ENCODE measurements at regions not wholly inside any gene's neighbourhood (a gene's known extent, or its start where the extent isn't known, plus 50 kb on each side); places are given as distances from the start of the nearest gene placed in this dataset.
"Not testable (repeated sequence)": the region's sequence is repeated elsewhere in the genome, so short reads cannot be mapped to it uniquely, and the experiment has no call there.

GRCh38 chr5:36796155-36796554 is 80.4 kb upstream of the NIPBL start:
- Histone ChIP-seq H3K9me3 (ENCODE audit: control insufficient read depth, insufficient read depth, low read length) (no peaks in the 10 kb centered on the region), H3K27me3 (ENCODE audit: control insufficient read depth, low read length) (peaks cover 3% of the 10 kb centered on the region; the same call in 1 of the 2 replicates), H3F3A (ENCODE audit: control insufficient read depth, insufficient read depth) (no peaks in the 10 kb centered on the region), H4K20me1 (ENCODE audit: control insufficient read depth, insufficient read depth, low read depth, low read length) (no peaks in the 10 kb centered on the region), H3K27ac (ENCODE audit: low read depth, low read length) (no peak overlapping the region), H3K36me3 (ENCODE audit: control insufficient read depth, low read length) (no peaks in the 10 kb centered on the region), H3K4me1 (ENCODE audit: control insufficient read depth, low read length) (no peaks in the 10 kb centered on the region), H3K4me3 (ENCODE audit: low read length) (no peak overlapping the region), H3K4me2 (ENCODE audit: low read length) (no peak overlapping the region), H3K79me2 (ENCODE audit: control insufficient read depth, low read length) (no peaks in the 10 kb centered on the region), H3K9me2 (replicated peaks; ENCODE audit: control insufficient read depth, low read length) (no peaks in the 10 kb centered on the region)
- TF ChIP-seq EZH2phosphoT487 (IDR thresholded peaks at IDR 0.05; ENCODE audit: borderline replicate concordance, low read length) (no peak), CTCF (IDR thresholded peaks at IDR 0.05; ENCODE audit: low read depth, low read length, poor library complexity, severe bottlenecking) (no peak)

- no peak for TF ChIP-seq CTCF (IDR thresholded peaks at IDR 0.05; ENCODE audit: low read depth, low read length, poor library complexity, severe bottlenecking)
- TF ChIP-seq EZH2phosphoT487 (IDR thresholded peaks at IDR 0.05; ENCODE audit: borderline replicate concordance, low read length), result no peak
- Histone ChIP-seq H4K20me1 (ENCODE audit: control insufficient read depth, insufficient read depth, low read depth, low read length) (no peaks in the 10 kb centered on the region), H3K4me3 (ENCODE audit: low read length) (no peak overlapping the region), H3K4me1 (ENCODE audit: control insufficient read depth, low read length) (no peaks in the 10 kb centered on the region), H3K36me3 (ENCODE audit: control insufficient read depth, low read length) (no peaks in the 10 kb centered on the region), H3F3A (ENCODE audit: control insufficient read depth, insufficient read depth) (no peaks in the 10 kb centered on the region), H3K79me2 (ENCODE audit: control insufficient read depth, low read length) (no peaks in the 10 kb centered on the region), H3K27ac (ENCODE audit: low read depth, low read length) (no peak overlapping the region), H3K27me3 (ENCODE audit: control insufficient read depth, low read length) (0 out of 2 replicates have a peak, but pooled peaks cover 3% of the 10 kb centered on the region), H3K4me2 (ENCODE audit: low read length) (no peak overlapping the region), H3K9me2 (replicated peaks; ENCODE audit: control insufficient read depth, low read length) (no peaks in the 10 kb centered on the region), H3K9me3 (ENCODE audit: control insufficient read depth, insufficient read depth, low read length) (no peaks in the 10 kb centered on the region)
These were observed 75.0 kb upstream of the NIPBL start for GRCh38 chr5:36801523-36801922.

- TF ChIP-seq EZH2phosphoT487 (IDR thresholded peaks at IDR 0.05; ENCODE audit: borderline replicate concordance, low read length) (no peak), CTCF (IDR thresholded peaks at IDR 0.05; ENCODE audit: low read depth, low read length, poor library complexity, severe bottlenecking) (no peak)
- Histone ChIP-seq H3F3A (ENCODE audit: control insufficient read depth, insufficient read depth) (no peaks in the 10 kb centered on the region), H3K9me2 (replicated peaks; ENCODE audit: control insufficient read depth, low read length) (no peaks in the 10 kb centered on the region), H3K4me1 (ENCODE audit: control insufficient read depth, low read length) (no peaks in the 10 kb centered on the region), H3K27ac (ENCODE audit: low read depth, low read length) (no peak overlapping the region), H4K20me1 (ENCODE audit: control insufficient read depth, insufficient read depth, low read depth, low read length) (no peaks in the 10 kb centered on the region), H3K9me3 (ENCODE audit: control insufficient read depth, insufficient read depth, low read length) (no peaks in the 10 kb centered on the region), H3K4me3 (ENCODE audit: low read length) (no peak overlapping the region), H3K4me2 (ENCODE audit: low read length) (no peak overlapping the region), H3K27me3 (ENCODE audit: control insufficient read depth, low read length) (0 out of 2 replicates have a peak, but pooled peaks cover 3% of the 10 kb centered on the region), H3K79me2 (ENCODE audit: control insufficient read depth, low read length) (no peaks in the 10 kb centered on the region), H3K36me3 (ENCODE audit: control insufficient read depth, low read length) (no peaks in the 10 kb centered on the region)
These were observed 74.4 kb upstream of the NIPBL start for GRCh38 chr5:36802187-36802586.

GRCh38 chr5:36813249-36813648 is 63.3 kb upstream of the NIPBL start:
- not testable (repeated sequence) for H3K27ac ChIP-seq (ENCODE audit: low read depth, low read length); H3K4me2 ChIP-seq (ENCODE audit: low read length); H3K9me2 ChIP-seq (replicated peaks; ENCODE audit: control insufficient read depth, low read length); H3K27me3 ChIP-seq (ENCODE audit: control insufficient read depth, low read length); H3F3A ChIP-seq (ENCODE audit: control insufficient read depth, insufficient read depth); H3K36me3 ChIP-seq (ENCODE audit: control insufficient read depth, low read length); H3K4me1 ChIP-seq (ENCODE audit: control insufficient read depth, low read length); H3K79me2 ChIP-seq (ENCODE audit: control insufficient read depth, low read length); H4K20me1 ChIP-seq (ENCODE audit: control insufficient read depth, insufficient read depth, low read depth, low read length); H3K9me3 ChIP-seq (ENCODE audit: control insufficient read depth, insufficient read depth, low read length); H3K4me3 ChIP-seq (ENCODE audit: low read length)
